ENCODE measurements at regions not wholly inside any gene's neighbourhood (a gene's known extent, or its start where the extent isn't known, plus 50 kb on each side); places are given as distances from the start of the nearest gene placed in this dataset.

GRCh38 chr17:64739316-64740058 lies 77.4 kb upstream of the SMURF2 start:
- TF ChIP-seq POLR2AphosphoS5 (IDR thresholded peaks at IDR 0.05) (no peak), CTCF (IDR thresholded peaks at IDR 0.05) (no peak)

All from upper lobe of left lung (tissue), 4 donors.